GM12864 (cell line): ENCODE measurements at regions not wholly inside any gene's neighbourhood (a gene's known extent, or its start where the extent isn't known, plus 50 kb on each side); places are given as distances from the start of the nearest gene placed in this dataset.

Source experiments
- DNase-seq: peaks from one replicate; pipeline ENCODE4 v3.0.0-alpha.2; 2011; ENCODE audit warnings: low read depth
- H3K4me3 ChIP-seq: 2 replicates; pipeline ENCODE4 v1.5.1; 2011; ENCODE audit warnings: mild to moderate bottlenecking, low read depth, low read length, control low read depth
- CTCF ChIP-seq: IDR thresholded peaks from 2 replicates; pipeline ENCODE4 v1.5.1; 2011; ENCODE audit warnings: low read depth, mild to moderate bottlenecking, moderate library complexity, low read length, control low read depth, inconsistent platforms; ENCODE audit errors: missing control alignments

DNA sequence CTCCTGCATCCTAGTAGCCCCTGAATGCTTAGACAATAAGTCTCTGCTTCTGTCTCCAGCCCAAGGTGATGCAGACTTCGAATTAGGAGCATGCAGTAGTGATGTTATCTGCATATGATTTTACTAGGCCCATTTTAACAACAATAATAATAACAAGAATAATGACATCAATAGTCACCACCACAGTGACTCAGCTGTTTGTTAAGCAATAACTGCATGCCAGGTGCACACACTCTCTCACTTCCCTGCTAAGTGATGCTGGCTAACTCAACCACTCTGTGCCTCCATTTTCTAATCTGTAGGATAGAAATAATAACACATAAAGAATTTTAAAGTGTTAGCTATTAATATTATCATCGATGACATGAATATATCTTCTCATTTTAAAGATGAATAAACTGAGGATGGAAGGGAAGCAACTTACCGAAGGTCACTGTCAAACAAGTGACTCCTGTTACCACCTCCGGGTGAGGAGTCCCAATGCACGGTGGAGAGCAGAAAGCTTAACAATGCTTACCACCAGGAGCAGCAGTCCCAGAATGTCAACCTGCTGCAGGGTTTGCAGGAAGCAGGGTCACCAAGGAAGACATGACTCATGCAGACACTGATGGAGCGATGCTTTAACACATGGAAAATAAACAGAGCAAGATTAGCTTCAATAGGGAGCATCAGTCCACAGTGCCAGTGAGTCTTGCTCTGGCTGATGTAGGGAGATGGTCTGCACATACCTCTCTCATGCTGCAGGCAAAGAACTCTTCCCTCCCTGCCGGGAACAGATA is 290.2 kb downstream of the SPATA17 start:
- no peak overlapping the region for H3K4me3 ChIP-seq
- TF ChIP-seq CTCF, result no peak
- DNase-seq, result no peak

GRCh38 chr1:217924924-217925323 is 293.8 kb downstream of the SPATA17 start:
- TF ChIP-seq CTCF, result no peak
- DNase-seq, result no peak

DNA sequence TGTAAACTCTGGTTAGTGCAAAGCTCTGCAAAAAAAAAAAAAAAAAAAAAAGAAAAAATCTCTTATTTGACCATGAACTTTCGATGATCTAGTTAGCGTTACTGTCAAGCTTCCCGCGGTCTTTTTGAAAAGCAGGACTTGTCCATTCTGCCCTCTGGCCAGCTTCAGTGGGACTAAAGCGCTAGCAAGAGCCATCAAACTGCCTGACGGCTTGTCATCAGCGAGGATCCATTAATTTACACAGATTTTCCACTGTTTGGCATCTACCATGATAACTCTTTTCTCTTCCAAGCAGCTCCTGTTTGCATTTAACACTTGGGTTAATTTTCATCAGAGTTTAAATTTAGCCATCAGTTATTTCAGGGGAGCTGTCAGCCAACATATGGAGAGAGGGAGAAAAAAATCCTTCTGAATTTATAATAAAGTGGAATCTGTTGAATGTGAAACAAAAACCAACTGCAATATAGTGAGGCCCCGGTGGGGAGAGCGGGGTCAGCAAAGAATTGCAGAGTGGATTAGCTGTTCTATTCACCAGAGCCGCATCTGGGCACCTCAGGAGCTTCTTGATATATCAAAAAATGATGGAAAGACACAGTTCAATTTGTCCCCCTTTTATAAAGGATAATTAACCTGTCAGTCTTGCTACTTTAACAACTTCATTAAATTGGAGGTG is 298.2 kb downstream of the SPATA17 start:
- DNase-seq, result no peak
- H3K4me3 ChIP-seq, result no peak overlapping the region
- no peak for TF ChIP-seq CTCF

More at GRCh38 chr1:217924924-217925323, 293.8 kb downstream of the SPATA17 start:
- no peak overlapping the region for H3K4me3 ChIP-seq

DNA sequence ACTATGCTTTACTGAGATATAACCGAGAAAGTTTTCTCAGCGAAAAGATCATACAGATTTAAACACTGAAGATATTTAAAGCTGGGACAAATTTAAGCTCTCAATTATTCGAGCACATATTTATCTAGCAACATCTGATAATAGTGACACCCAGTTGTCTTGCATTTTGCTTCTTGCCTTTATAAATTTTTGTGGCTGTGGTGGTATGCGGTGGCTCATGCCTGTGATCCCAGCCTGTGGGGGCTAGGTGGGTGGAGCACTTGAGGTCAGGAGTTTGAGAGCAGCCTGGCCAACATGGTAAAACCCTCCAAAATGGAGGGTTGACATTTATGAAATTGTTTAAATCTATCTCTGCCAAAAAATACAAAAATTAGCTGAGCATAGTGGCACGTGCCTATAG is 312.2 kb downstream of the SPATA17 start:
- DNase-seq, result no peak
- H3K4me3 ChIP-seq, result no peak overlapping the region
- TF ChIP-seq CTCF, result no peak

- TF ChIP-seq CTCF, result no peak
- H3K4me3 ChIP-seq, result no peak overlapping the region
- DNase-seq, result no peak
Measured at GRCh38 chr1:217944550-217944949, 313.4 kb downstream of the SPATA17 start.

DNA sequence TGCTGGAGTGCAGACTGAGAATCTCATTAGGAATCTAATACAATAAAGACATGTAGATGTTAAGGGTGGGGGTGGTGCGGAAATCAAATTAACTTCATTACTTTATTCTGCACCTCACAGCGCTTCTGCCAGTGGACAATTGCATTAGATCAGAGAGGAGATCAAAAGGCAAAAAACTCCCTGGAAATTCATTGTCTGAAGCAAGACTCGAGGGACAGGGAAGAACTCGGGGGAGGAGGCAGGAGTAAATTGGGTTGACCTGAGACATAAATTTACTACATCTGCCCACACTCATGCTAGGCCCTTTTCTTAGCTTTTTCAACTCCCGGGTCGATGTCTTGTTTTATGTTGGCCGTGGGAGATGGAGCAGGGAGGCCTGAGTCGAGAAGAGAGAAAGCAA is 315.4 kb downstream of the SPATA17 start:
- no peak overlapping the region for H3K4me3 ChIP-seq
- TF ChIP-seq CTCF, result no peak

More for the DNA sequence above, 315.4 kb downstream of the SPATA17 start:
- no peak for DNase-seq
